ENCODE measurements at regions not wholly inside any gene's neighbourhood (a gene's known extent, or its start where the extent isn't known, plus 50 kb on each side); places are given as distances from the start of the nearest gene placed in this dataset.
"Not testable (repeated sequence)": the region's sequence is repeated elsewhere in the genome, so short reads cannot be mapped to it uniquely, and the experiment has no call there.

GRCh38 chr12:33052141-33053051 lies 155.8 kb upstream of the PKP2 start:
- FAIRE-seq = no peak
- no peak for DNase-seq (ENCODE audit: low spot score in 2 of 2)

GRCh38 chr12:33047666-33048065 lies 151.1 kb upstream of the PKP2 start:
- DNase-seq (ENCODE audit: low spot score in 2 of 2) (no peak), FAIRE-seq (no peak)

DNA sequence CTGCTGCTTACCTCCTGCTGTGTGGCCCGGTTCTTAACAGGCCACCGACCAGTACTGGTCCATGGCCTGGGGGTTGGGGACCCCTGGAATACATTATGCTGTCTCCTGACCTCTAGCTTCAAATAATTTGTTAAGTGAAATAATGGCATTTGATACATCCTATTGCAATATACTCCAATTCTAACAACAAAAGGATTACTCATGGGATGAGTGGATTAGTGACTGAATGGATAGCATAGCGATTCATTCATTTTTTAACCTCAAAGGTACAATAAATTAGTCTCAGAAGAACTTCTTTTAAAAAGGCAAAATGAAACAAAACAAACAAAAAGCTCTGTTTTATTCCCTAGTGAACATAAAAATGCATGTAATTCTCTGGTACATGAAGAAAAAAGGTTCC lies 147.9 kb upstream of the PKP2 start:
- FAIRE-seq = no peak
- no peak for DNase-seq (ENCODE audit: low spot score in 2 of 2)

DNA sequence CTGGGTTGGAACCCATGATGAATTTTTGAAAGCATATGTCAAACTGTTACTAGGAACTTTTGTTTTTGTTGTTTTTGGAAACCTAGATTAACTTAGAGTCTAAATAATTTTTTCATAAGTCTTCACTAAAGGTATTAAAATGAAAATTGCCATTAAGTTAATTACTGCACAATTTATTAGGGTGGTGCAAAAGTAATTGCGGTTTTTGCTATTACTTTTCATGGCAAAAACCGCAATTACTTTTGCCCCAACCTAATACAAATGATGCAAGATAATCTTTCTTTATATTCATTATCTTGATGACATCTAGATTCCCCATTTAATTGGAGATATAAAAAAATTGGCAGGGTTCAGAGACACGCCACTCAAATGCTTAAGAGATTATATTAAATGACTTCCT lies 145.0 kb upstream of the PKP2 start:
- no peak for FAIRE-seq
- no peak for DNase-seq (ENCODE audit: low spot score in 2 of 2)

GRCh38 chr12:33033999-33034398 lies 137.4 kb upstream of the PKP2 start:
- FAIRE-seq = not testable (repeated sequence)

GRCh38 chr12:33026791-33027190 lies 130.2 kb upstream of the PKP2 start:
- FAIRE-seq (no peak), DNase-seq (ENCODE audit: low spot score in 2 of 2) (no peak)

More at GRCh38 chr12:33033999-33034398, 137.4 kb upstream of the PKP2 start:
- DNase-seq (ENCODE audit: low spot score in 2 of 2) = not testable (repeated sequence)

DNA sequence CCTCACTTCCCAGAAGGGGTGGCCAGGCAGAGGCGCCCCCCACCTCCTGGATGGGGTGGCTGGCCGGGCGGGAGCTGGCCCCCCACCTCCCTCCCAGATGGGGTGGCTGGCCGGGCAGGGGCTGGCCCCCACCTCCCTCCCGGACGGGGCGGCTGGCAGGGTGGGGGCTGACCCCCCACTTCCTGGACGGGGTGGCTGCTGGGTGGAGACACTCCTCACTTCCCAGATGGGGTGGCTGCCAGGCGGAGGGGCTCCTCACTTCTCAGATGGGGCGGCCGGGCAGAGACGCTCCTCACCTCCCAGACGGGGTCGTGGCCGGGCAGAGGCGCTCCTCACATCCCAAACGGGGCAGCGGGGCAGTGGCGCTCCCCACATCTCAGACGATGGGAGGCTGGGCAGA lies 126.1 kb upstream of the PKP2 start:
- not testable (repeated sequence) for FAIRE-seq; DNase-seq (ENCODE audit: low spot score in 2 of 2)

DNA sequence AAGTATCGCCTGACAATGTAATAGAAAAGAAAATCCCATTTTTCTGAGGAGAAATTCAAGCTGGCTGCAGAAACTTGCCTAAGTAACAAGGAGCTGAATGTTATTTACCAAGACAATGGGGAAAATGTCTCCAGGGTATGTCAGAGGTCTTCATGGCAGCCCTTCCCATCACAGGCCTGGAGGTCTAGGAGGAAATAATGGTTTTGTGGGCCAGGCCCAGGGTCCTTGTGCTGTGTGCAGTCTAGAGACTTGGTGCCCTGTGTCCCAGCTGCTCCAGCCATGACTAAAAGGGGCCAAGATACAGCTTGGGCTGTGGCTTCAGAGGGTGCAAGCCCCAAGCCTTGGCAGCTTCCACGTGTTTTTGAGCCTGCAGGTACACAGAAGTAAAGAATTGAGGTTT lies 120.5 kb upstream of the PKP2 start:
- not testable (repeated sequence) for DNase-seq (ENCODE audit: low spot score in 2 of 2); FAIRE-seq

- DNase-seq (ENCODE audit: low spot score in 2 of 2) = no peak
- no peak for FAIRE-seq
These were observed 115.6 kb upstream of the PKP2 start for GRCh38 chr12:33012226-33012625.

GRCh38 chr12:33006106-33006505 lies 109.5 kb upstream of the PKP2 start:
- DNase-seq (ENCODE audit: low spot score in 2 of 2) (no peak), FAIRE-seq (no peak)

DNA sequence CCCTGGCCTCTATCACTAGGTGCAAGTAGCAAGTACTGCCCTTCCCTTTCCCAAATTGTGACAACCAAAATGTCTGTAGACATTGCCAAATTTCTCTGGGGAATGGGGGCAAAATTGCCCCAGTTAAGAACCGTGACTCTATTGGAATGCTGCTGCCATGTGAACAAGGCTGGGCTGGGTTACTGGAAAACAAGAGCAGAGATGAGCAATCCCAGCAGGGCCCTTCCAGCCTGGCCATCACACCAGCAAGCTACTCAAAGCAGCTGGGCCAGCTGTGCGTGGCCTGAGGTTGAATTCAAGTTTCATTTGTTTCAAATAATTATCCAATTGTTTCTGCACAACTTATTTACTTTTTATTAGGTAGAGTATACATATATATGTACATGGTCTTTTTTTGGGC lies 103.4 kb upstream of the PKP2 start:
- DNase-seq (ENCODE audit: low spot score in 2 of 2) (no peak), FAIRE-seq (no peak)

GRCh38 chr12:32997471-32997870 lies 100.9 kb upstream of the PKP2 start:
- FAIRE-seq = no peak
- DNase-seq (ENCODE audit: low spot score in 2 of 2) = no peak

- FAIRE-seq (no peak), DNase-seq (ENCODE audit: low spot score in 2 of 2) (no peak)
These were observed 99.0 kb upstream of the PKP2 start for GRCh38 chr12:32995623-32996022.

DNA sequence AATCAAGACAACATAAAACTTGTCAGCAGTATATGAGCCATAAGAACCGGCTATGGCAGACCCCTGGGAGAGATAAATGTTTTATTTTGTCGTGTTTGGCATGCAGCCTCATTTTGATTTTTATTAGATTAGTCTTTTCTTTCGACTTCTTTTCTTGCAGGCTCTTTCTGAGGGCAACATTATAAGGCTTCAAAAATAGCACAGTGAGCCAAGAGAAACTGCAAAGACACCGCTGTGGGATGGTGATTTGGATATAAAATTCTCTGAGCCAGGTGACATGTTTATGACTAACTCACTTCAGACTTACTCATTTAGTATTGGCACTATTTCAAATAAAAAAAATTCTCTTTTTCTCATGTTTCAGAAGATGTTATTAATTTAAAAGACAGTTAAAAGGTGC lies 96.8 kb upstream of the PKP2 start:
- FAIRE-seq = no peak
- DNase-seq (ENCODE audit: low spot score in 2 of 2) = no peak

DNA sequence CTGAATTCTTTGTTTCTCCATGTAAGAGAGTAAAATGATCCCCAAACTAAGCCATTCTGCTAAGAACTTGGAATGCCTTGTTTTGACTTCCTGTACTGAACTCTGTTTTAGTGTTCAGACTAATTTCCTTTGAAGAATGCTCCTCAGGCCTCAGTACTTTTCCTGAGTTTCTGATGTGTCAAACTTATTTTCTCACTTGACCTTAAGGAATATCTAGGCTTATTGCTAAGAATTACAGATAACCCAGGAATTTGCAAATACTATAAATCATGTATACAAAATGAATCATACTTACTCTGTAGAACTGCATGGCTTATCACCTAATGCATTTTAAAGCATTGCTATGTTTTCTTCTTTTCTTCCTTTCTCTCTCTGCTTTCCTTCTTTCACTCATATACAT lies 93.1 kb upstream of the PKP2 start:
- DNase-seq (ENCODE audit: low spot score in 2 of 2) = no peak
- FAIRE-seq = no peak

DNA sequence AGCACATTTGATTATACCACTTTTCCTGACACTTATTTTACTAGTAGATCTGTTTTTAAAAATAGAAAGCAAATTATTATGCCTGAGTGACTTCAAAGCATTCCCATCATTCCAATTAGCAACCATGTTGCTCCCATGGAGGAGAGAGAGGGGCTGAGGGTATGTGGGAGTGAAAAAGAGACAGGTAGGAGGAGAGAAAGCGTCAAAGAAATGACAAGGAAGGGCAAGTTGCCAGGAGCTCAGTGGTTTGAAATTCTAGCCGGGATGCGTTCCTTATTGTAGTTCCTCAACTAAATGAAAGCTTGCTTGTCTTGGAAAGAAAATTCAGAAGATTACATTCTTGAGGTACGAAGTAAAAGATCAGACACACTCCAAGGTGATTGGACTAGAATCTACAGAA lies 92.4 kb upstream of the PKP2 start:
- DNase-seq (ENCODE audit: low spot score in 2 of 2) = no peak

GRCh38 chr12:32987512-32987911 lies 90.9 kb upstream of the PKP2 start:
- DNase-seq (ENCODE audit: low spot score in 2 of 2) (no peak), FAIRE-seq (no peak)

More for the DNA sequence above, 92.4 kb upstream of the PKP2 start:
- FAIRE-seq = no peak

- FAIRE-seq = no peak
- no peak for DNase-seq (ENCODE audit: low spot score in 2 of 2)
These were observed 87.4 kb upstream of the PKP2 start for GRCh38 chr12:32983968-32984367.

GRCh38 chr12:32983332-32983731 lies 86.8 kb upstream of the PKP2 start:
- DNase-seq (ENCODE audit: low spot score in 2 of 2) = no peak
- FAIRE-seq = no peak

- DNase-seq (ENCODE audit: low spot score in 2 of 2) = no peak
These were observed 84.6 kb upstream of the PKP2 start for GRCh38 chr12:32981139-32981538.

DNA sequence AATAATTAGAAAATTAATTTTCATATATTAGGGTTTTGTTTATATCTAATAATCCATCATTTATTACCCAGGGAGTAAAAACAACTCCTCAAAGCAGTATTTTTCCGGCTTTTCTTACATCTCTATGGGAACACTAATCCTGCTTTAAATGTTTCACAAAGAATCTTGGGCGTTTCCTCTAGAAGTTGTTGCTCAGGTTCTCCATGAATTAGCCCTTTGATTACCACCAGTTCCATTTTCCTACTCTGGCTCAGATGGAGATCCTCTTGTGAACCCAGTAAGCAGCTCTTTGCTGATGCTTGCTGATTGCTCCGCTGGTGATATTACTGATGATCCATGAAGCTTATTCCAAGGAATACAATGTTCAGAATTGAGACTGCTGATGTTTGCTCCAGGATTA lies 78.5 kb upstream of the PKP2 start:
- DNase-seq (ENCODE audit: low spot score in 2 of 2) (no peak), FAIRE-seq (no peak)

More at GRCh38 chr12:32981139-32981538, 84.6 kb upstream of the PKP2 start:
- FAIRE-seq = no peak

DNA sequence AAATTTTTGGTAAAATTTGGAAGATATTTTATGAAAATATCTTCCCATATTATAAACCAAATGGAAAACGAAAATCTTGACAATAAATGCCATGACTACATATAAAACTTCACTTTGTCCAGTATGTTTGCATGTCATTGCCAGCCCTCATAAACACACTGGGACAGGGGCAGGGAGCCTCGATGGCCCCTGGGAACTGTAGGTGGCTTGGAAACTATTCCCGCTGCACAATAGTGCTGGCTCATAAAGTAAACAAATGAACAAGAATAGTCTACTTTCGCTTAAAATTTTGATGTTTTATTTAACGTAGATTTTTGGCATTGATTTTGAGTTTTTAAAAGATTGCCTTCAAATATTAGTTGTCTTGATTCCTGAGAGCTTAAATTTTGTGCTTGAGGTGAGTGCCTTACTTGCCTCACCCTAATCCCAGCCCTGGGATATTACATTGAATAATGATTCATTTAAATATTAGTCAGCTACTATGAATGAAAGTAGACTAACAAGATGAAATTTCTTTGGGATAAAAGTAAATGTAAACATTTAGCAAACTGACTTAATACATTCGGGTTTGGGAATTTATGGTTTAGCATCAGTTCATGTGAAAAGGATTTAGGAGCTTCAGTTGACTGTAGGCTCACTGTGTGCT lies 74.0 kb upstream of the PKP2 start:
- FAIRE-seq = no peak
- no peak for DNase-seq (ENCODE audit: low spot score in 2 of 2)
